Panc1 (cell line): ENCODE measurements at regions not wholly inside any gene's neighbourhood (a gene's known extent, or its start where the extent isn't known, plus 50 kb on each side); places are given as distances from the start of the nearest gene placed in this dataset.

Source experiments
- ATAC-seq: fragments of 200-7000 bp; cut with Tn5 transposase; 2 replicates; pipeline ENCODE4 v1.9.1; 2020; ENCODE audit warnings: mild to moderate bottlenecking, moderate library complexity
- BruUV-seq: library from RNA; stranded (reverse); fragments of 400-500 nt; replicated peaks from 2 replicates; lab custom pipeline; 2021; lab: Mats Ljungman, UMichigan
- CTCF ChIA-PET: fragments of 300-600 bp; sonication (Branson Sonifier 250); formaldehyde crosslinking; loops from one replicate; lab custom pipeline; 2022; ENCODE audit warnings: antibody characterized with exemption; lab: Charles Lee
- POLR2A ChIA-PET: fragments of 300-600 bp; sonication (Branson Sonifier 250); formaldehyde crosslinking; loops from one replicate; lab custom pipeline; 2022; ENCODE audit warnings: antibody characterized with exemption; lab: Charles Lee
- DNase-seq: peaks from one replicate; pipeline ENCODE4 v3.0.0-alpha.2; 2010; ENCODE audit warnings: low read depth, low spot score
- H3K27ac ChIP-seq: 2 replicates; pipeline ENCODE4 v1.5.1; 2011; ENCODE audit warnings: mild to moderate bottlenecking, low read length, inconsistent platforms
- H3K27me3 ChIP-seq: fragments of 200-500 bp; sonication (Bioruptor generic); 2 replicates; pipeline ENCODE4 v1.6.0; 2014; ENCODE audit warnings: low read length, inconsistent platforms; ENCODE audit not compliant: control insufficient read depth, insufficient read depth
- H3K36me3 ChIP-seq: fragments of 200-500 bp; sonication (Bioruptor generic); 2 replicates; pipeline ENCODE4 v1.5.1; 2014; ENCODE audit warnings: inconsistent platforms, mild to moderate bottlenecking, low read length, moderate library complexity; ENCODE audit not compliant: control insufficient read depth, insufficient read depth
- H3K4me1 ChIP-seq: 2 replicates; pipeline ENCODE4 v1.5.1; 2011; ENCODE audit warnings: inconsistent platforms, mild to moderate bottlenecking, low read length, moderate library complexity; ENCODE audit not compliant: control insufficient read depth, insufficient read depth
- H3K4me3 ChIP-seq, 2 experiments: 2 replicates each; pipeline ENCODE4 v1.5.1; 2011 to 2012; ENCODE audit warnings: low read depth in 2 of 2, low read length in 2 of 2, mild to moderate bottlenecking in 2 of 2, inconsistent platforms in 1 of 2, moderate library complexity in 1 of 2
- H3K9me3 ChIP-seq: fragments of 200-500 bp; sonication (Bioruptor generic); 2 replicates; pipeline ENCODE4 v1.5.1; 2014; ENCODE audit warnings: low read depth, mild to moderate bottlenecking, inconsistent platforms, low read length, moderate library complexity; ENCODE audit not compliant: control insufficient read depth, insufficient read depth
- CTCF ChIP-seq: fragments of 450-650 bp; IDR thresholded peaks from 2 replicates; pipeline ENCODE4 v1.5.1; 2017; ENCODE audit warnings: mild to moderate bottlenecking
- POLR2AphosphoS5 ChIP-seq: IDR thresholded peaks from 2 replicates; pipeline ENCODE4 v1.6.1; 2012; ENCODE audit warnings: mild to moderate bottlenecking, low read depth, low read length, moderate library complexity
- REST ChIP-seq, 2 experiments: IDR thresholded peaks; 2 replicates each; pipeline ENCODE4 v1.6.1; 2011 to 2012; ENCODE audit warnings: low read depth in 2 of 2, control low read depth in 1 of 2, low read length in 1 of 2, mild to moderate bottlenecking in 1 of 2, moderate library complexity in 1 of 2; ENCODE audit not compliant: insufficient read depth in 1 of 2
- SIN3A ChIP-seq: IDR thresholded peaks from 2 replicates; pipeline ENCODE4 v1.6.1; 2012; ENCODE audit warnings: low read depth, mild to moderate bottlenecking, low read length, moderate library complexity, borderline replicate concordance; ENCODE audit not compliant: insufficient read depth
- TCF7L2 ChIP-seq: IDR thresholded peaks from 2 replicates; pipeline ENCODE4 v1.6.1; 2011; ENCODE audit warnings: mild to moderate bottlenecking, low read depth, low read length, inconsistent platforms
- in situ Hi-C: cut with HindIII; loops from 2 replicates; pipeline ENCODE4 v1.10.0; 2016; ENCODE audit warnings: low sequenced_read_pairs, low pct_unique_long_range_greater_than_20kb
- intact Hi-C: fragments of 100-400 bp; cut with micrococcal nuclease; formaldehyde crosslinking; loops from one replicate; pipeline ENCODE4 v1.10.0; 2022; ENCODE audit not compliant: unreplicated experiment

GRCh38 chr18:64949885-64950284 is 800.9 kb upstream of the CDH7 start:
- intact Hi-C loops, result no loop called here
- Histone ChIP-seq H3K4me1 (no peaks in the 10 kb centered on the region), H3K9me3 (no peaks in the 10 kb centered on the region), H3K27ac (no peak overlapping the region), H3K27me3 (no peaks in the 10 kb centered on the region), H3K4me3 (no peak overlapping the region), H3K36me3 (no peaks in the 10 kb centered on the region)
- ChIA-PET POLR2A (no interaction called here), CTCF (no interaction called here)
- BruUV-seq, result no TSS peak
- TF ChIP-seq CTCF, result no peak
- no peak for TF ChIP-seq SIN3A
- no peak for TF ChIP-seq TCF7L2
- TF ChIP-seq POLR2AphosphoS5, result no peak
- no peak for TF ChIP-seq REST (IDR thresholded peaks at IDR 0.05; ENCODE audit: insufficient read depth in 1 of 2, low read depth in 2 of 2, low read length in 1 of 2)
- no peak for DNase-seq
- no peak for ATAC-seq
- in situ Hi-C loops, result no loop called here

GRCh38 chr18:64936671-64937070 is 787.8 kb upstream of the LINC00305 start:
- no peak for ATAC-seq
- Histone ChIP-seq H3K36me3 (no peaks in the 10 kb centered on the region), H3K27ac (no peak overlapping the region), H3K27me3 (no peaks in the 10 kb centered on the region), H3K4me3 (no peak overlapping the region), H3K9me3 (no peaks in the 10 kb centered on the region), H3K4me1 (no peaks in the 10 kb centered on the region)
- POLR2A ChIA-PET, result no interaction called here
- DNase-seq, result no peak
- in situ Hi-C loops, result no loop called here
- CTCF ChIA-PET, result no interaction called here
- no peak for TF ChIP-seq SIN3A
- TF ChIP-seq POLR2AphosphoS5, result no peak
- TF ChIP-seq TCF7L2, result no peak
- TF ChIP-seq REST (IDR thresholded peaks at IDR 0.05; ENCODE audit: insufficient read depth in 1 of 2, low read depth in 2 of 2, low read length in 1 of 2), result no peak
- TF ChIP-seq CTCF, result no peak
- intact Hi-C loops, result no loop called here
- BruUV-seq, result no TSS peak
